ENCODE measurements at regions not wholly inside any gene's neighbourhood (a gene's known extent, or its start where the extent isn't known, plus 50 kb on each side); places are given as distances from the start of the nearest gene placed in this dataset.

DNA sequence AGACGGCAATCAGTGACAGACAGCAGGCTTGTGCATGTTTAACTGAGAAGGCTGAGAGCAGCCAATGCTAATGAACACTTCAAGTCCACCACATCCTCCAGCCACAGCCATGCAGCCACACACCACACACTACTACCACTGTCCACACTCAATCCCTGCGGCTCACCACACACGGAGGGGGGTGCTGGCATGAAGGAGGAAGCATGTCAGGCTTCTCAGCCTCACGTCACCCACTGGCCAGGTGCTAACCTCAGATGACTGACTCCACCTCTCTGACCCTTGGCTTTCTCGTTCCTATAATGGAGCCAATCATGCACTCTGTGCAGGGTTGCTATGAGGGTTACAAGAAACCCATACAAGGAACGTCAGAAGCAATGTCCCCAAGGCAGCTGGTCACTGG is 165.4 kb upstream of the RNF32 start:
- TF ChIP-seq CTCF (IDR thresholded peaks at IDR 0.05; ENCODE audit: unreplicated experiment), result no peak
- no TSS peak for BruUV-seq (replicated peaks)
- no peaks in the 10 kb centered on the region for H3K27me3 Mint-ChIP-seq (ENCODE audit: insufficient read depth, unreplicated experiment)
- POLR2A ChIA-PET, result no interaction called here
- no peak overlapping the region for H3K4me3 Mint-ChIP-seq (ENCODE audit: unreplicated experiment)
- intact Hi-C loops (cut with micrococcal nuclease), result loop anchor here (1.0 to 10.0 kb wide), 3 partner anchors 140 to 289 kb away; partner anchors contain the start of gene RNF32
- H3K4me1 Mint-ChIP-seq (ENCODE audit: insufficient read depth, unreplicated experiment), result peaks cover 20% of the 10 kb centered on the region
- CTCF ChIA-PET, result interaction anchor here (0.6 to 1.5 kb wide), 11 partner anchors 8 to 678 kb away, joined by 3 to 7 read pairs (median 3); no protein-coding TSS in a partner anchor
- H3K27ac Mint-ChIP-seq (ENCODE audit: low read depth, unreplicated experiment), result no peak overlapping the region
- H3K9me3 Mint-ChIP-seq (ENCODE audit: unreplicated experiment), result no peaks in the 10 kb centered on the region
- no peaks in the 10 kb centered on the region for H3K36me3 Mint-ChIP-seq (ENCODE audit: insufficient read depth, unreplicated experiment)
- no peak for DNase-seq (ENCODE audit: unreplicated experiment)

DNA sequence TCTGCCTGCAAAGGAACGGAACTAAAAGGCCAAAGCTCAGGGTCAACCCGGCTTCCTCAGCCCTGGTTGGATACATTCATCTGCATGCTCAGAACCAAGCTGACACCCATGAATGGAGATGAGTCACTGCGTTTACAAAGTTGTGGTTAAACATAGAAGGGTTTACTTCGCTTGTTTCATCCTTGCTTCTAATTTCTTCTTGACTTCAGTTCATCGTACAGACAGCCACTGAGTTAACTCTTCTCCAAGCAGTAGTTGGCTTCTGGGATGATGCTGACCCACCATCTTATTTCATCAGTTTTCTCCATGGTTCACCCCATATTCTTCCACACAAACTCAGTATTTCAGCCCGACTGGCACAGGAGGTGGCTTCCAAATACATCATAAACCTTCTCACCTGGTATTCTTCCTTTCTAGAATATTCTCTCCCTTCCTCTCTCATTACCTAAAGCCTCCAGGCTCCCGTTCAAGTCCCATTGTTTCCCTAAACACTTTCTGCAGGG is 166.3 kb upstream of the RNF32 start:
- H3K9me3 Mint-ChIP-seq (ENCODE audit: unreplicated experiment), result no peaks in the 10 kb centered on the region
- intact Hi-C loops (cut with micrococcal nuclease), result loop anchor here (2.0 to 10.0 kb wide), 3 partner anchors 139 to 343 kb away; partner anchors contain the start of gene RNF32
- peak; percentile 82 for DNase-seq (ENCODE audit: unreplicated experiment)
- no TSS peak for BruUV-seq (replicated peaks)
- ChIA-PET POLR2A (interaction anchor here (0.5 to 0.7 kb wide), 3 partner anchors 10 to 676 kb away, joined by 3 read pairs; no protein-coding TSS in a partner anchor), CTCF (interaction anchor here (0.6 to 1.7 kb wide), 10 partner anchors 13 to 1371 kb away, joined by 3 to 5 read pairs (median 3); no protein-coding TSS in a partner anchor)
- H3K27me3 Mint-ChIP-seq (ENCODE audit: insufficient read depth, unreplicated experiment), result no peaks in the 10 kb centered on the region
- peaks cover 20% of the 10 kb centered on the region for H3K4me1 Mint-ChIP-seq (ENCODE audit: insufficient read depth, unreplicated experiment)
- no peak overlapping the region for H3K4me3 Mint-ChIP-seq (ENCODE audit: unreplicated experiment)
- TF ChIP-seq CTCF (IDR thresholded peaks at IDR 0.05; ENCODE audit: unreplicated experiment), result no peak
- peak overlapping the region; percentile 59 for H3K27ac Mint-ChIP-seq (ENCODE audit: low read depth, unreplicated experiment)
- no peaks in the 10 kb centered on the region for H3K36me3 Mint-ChIP-seq (ENCODE audit: insufficient read depth, unreplicated experiment)

DNA sequence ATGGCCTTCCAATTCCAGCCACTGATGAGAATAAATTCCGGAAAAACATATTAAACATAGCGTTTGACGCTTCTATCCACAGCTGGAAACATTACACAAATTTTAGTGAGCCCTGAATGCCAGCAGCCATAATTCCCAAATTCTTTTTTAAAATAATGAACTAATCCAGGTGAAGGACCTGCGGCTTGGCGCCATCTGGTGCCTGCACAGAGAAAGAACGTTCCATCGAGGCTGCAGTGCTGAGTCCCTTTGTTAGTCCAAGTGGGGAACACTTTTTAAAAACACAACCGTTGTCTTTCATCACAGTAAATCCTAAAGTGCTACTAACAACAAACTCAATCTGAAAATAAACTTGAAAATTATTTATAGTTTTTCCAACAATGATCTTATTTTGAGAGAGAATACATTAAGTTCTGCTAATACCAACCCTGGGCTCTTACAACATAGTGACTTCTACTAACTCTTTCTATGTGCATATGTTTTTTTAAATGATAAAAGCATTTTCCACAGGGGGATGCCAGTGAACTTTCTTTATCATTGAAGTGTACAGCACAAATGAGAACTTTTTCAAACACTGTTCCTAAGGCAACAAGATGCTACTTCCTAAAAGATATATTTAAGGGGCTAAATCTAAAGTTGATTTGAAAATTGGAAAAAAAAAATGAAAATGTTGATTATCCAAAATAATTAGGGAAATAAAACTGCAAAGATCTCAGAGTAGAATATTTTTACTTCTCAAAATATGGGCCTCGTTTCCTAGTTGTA is 166.9 kb upstream of the RNF32 start:
- Mint-ChIP-seq H3K4me3 (ENCODE audit: unreplicated experiment) (no peak overlapping the region), H3K36me3 (ENCODE audit: insufficient read depth, unreplicated experiment) (no peaks in the 10 kb centered on the region), H3K27ac (ENCODE audit: low read depth, unreplicated experiment) (peak overlapping the region; percentile 59), H3K9me3 (ENCODE audit: unreplicated experiment) (no peaks in the 10 kb centered on the region), H3K27me3 (ENCODE audit: insufficient read depth, unreplicated experiment) (no peaks in the 10 kb centered on the region), H3K4me1 (ENCODE audit: insufficient read depth, unreplicated experiment) (peaks cover 20% of the 10 kb centered on the region)
- ChIA-PET POLR2A (interaction anchor here (0.5 to 0.8 kb wide), 4 partner anchors 9 to 675 kb away, joined by 3 read pairs; no protein-coding TSS in a partner anchor), CTCF (interaction anchor here (0.6 to 1.7 kb wide), 20 partner anchors 10 to 1371 kb away, joined by 3 to 16 read pairs (median 3); partner anchors contain the start of gene SHH)
- BruUV-seq (replicated peaks), result no TSS peak
- peak; percentile 57 for DNase-seq (ENCODE audit: unreplicated experiment)
- TF ChIP-seq CTCF (IDR thresholded peaks at IDR 0.05; ENCODE audit: unreplicated experiment), result peak; percentile 58
- intact Hi-C loops (cut with micrococcal nuclease), result loop anchor here (1.0 to 10.0 kb wide), 4 partner anchors 139 to 344 kb away; partner anchors contain the start of gene RNF32

DNA sequence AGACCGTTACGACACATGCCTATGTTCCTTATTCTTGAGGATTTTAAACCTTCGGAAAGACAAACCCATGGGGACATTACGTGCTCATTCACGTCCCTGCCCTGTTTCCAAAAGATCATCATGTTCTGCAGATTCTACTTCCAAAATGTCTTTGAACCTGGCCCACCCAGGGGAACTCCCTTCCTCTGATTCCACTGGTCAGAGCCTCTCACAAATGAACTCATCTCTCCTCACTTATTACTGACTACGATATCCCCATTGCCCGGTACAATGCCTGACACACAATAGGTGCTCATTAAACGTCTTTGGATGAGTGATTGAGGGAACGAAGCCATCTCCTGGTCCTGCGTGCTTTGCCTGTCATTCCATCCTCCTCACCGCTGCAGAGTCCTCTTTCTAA is 168.3 kb upstream of the RNF32 start:
- intact Hi-C loops (cut with micrococcal nuclease), result loop anchor here (5.0 to 10.0 kb wide), 2 partner anchors 137 to 345 kb away; no protein-coding TSS in a partner anchor

More for the DNA sequence above, 168.3 kb upstream of the RNF32 start:
- TF ChIP-seq CTCF (IDR thresholded peaks at IDR 0.05; ENCODE audit: unreplicated experiment), result no peak
- Mint-ChIP-seq H3K4me3 (ENCODE audit: unreplicated experiment) (no peak overlapping the region), H3K36me3 (ENCODE audit: insufficient read depth, unreplicated experiment) (no peaks in the 10 kb centered on the region), H3K27ac (ENCODE audit: low read depth, unreplicated experiment) (no peak overlapping the region), H3K27me3 (ENCODE audit: insufficient read depth, unreplicated experiment) (no peaks in the 10 kb centered on the region), H3K9me3 (ENCODE audit: unreplicated experiment) (no peaks in the 10 kb centered on the region), H3K4me1 (ENCODE audit: insufficient read depth, unreplicated experiment) (peaks cover 20% of the 10 kb centered on the region)
- no TSS peak for BruUV-seq (replicated peaks)
- CTCF ChIA-PET, result interaction anchor here (0.5 to 1.5 kb wide), 12 partner anchors 8 to 671 kb away, joined by 3 to 16 read pairs (median 3); partner anchors contain the start of gene SHH
- no peak for DNase-seq (ENCODE audit: unreplicated experiment)
- POLR2A ChIA-PET, result no interaction called here

Measured in MCF 10A (cell line).